Tibial nerve (tissue), 4 donors: ENCODE measurements at regions not wholly inside any gene's neighbourhood (a gene's known extent, or its start where the extent isn't known, plus 50 kb on each side); places are given as distances from the start of the nearest gene placed in this dataset.

ENCODE experiments used
- DNase-seq, 2 donors: peaks; one replicate each; pipeline ENCODE4 v3.0.0-alpha.2; 2019; ENCODE audit warnings: low spot score in 2 of 2
- H3K27ac ChIP-seq, 4 donors: fragments of 200-600 bp; sonication (generic) in 3 of 4; one replicate each; pipeline ENCODE4 v1.5.1; 2017 to 2019; ENCODE audit warnings: mild to moderate bottlenecking in 1 of 4
- H3K27me3 ChIP-seq, 2 donors: fragments of 200-600 bp; sonication (generic) in 1 of 2; one replicate each; pipeline versions ENCODE4 v1.5.1 to v1.6.0; 2017 to 2019
- H3K36me3 ChIP-seq, 3 donors: fragments of 200-600 bp; sonication (generic); one replicate each; pipeline ENCODE4 v1.5.1; 2018 to 2019
- H3K4me1 ChIP-seq, 4 donors: fragments of 200-600 bp; sonication (generic) in 3 of 4; one replicate each; pipeline ENCODE4 v1.5.1; 2017 to 2019
- H3K4me3 ChIP-seq, 4 donors: fragments of 200-600 bp; sonication (generic) in 3 of 4; one replicate each; pipeline ENCODE4 v1.5.1; 2017 to 2019; ENCODE audit warnings: mild to moderate bottlenecking in 1 of 4, moderate library complexity in 1 of 4
- H3K9me3 ChIP-seq, 4 donors: fragments of 200-600 bp; sonication (generic) in 3 of 4; one replicate each; pipeline ENCODE4 v1.5.1; 2017 to 2019
- CTCF ChIP-seq, 5 experiments: fragments of 200-600 bp in 3 of 5; fragments of 450-650 bp in 2 of 5; sonication (generic) in 3 of 5; IDR thresholded peaks; one replicate each; pipeline ENCODE4 v1.5.1; 2016 to 2019; ENCODE audit warnings: antibody characterized with exemption in 5 of 5, mild to moderate bottlenecking in 3 of 5, moderate library complexity in 2 of 5
- EP300 ChIP-seq, 2 donors: sonication (generic); formaldehyde crosslinking; IDR thresholded peaks; one replicate each; pipeline ENCODE4 v1.6.1; 2017; ENCODE audit warnings: antibody characterized with exemption in 2 of 2, mild to moderate bottlenecking in 1 of 2
- POLR2A ChIP-seq, 2 donors: fragments of 450-650 bp; IDR thresholded peaks; one replicate each; pipeline ENCODE4 v1.6.1; 2017; ENCODE audit warnings: antibody characterized with exemption in 2 of 2, mild to moderate bottlenecking in 2 of 2, moderate library complexity in 2 of 2
- WGBS, 2 donors: methylation state at CpG; one replicate each; pipeline ENCODE4 v1.1.5; 2018; 5-methylcytosine and 5-hydroxymethylcytosine counted together

DNA sequence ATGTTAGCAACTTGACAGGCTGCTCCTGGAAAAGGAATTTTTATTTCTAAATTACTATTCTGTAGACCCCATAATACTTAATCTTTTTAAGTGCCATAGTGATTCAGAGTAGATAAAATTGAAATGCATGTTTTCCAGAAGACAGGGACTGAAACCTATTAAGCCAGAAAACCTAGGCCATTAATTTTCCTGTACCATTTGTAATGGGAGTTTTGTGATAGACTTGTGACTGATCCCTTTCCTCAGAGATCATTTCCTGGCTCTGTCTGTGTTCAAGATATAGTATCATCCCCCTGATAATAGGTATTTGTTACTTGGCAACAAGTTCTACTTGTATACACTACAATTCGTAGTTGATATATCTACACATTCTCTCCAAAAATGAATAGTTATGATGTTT lies 1609.8 kb downstream of the AMY1C start:
- H3K4me1 ChIP-seq: no peaks in the 10 kb centered on the region
- no peak overlapping the region for H3K27ac ChIP-seq
- no peak for DNase-seq
- 38 to 40% methylated on average over 1 of the region's 1 CpG for WGBS, 2 donors
- no peaks in the 10 kb centered on the region for H3K27me3 ChIP-seq
- H3K4me3 ChIP-seq: no peak overlapping the region
- TF ChIP-seq EP300 (IDR thresholded peaks at IDR 0.05) (no peak), CTCF (IDR thresholded peaks at IDR 0.05) (no peak), POLR2A (IDR thresholded peaks at IDR 0.05) (no peak)
- no peaks in the 10 kb centered on the region for H3K36me3 ChIP-seq
- H3K9me3 ChIP-seq: no peaks in the 10 kb centered on the region

DNA sequence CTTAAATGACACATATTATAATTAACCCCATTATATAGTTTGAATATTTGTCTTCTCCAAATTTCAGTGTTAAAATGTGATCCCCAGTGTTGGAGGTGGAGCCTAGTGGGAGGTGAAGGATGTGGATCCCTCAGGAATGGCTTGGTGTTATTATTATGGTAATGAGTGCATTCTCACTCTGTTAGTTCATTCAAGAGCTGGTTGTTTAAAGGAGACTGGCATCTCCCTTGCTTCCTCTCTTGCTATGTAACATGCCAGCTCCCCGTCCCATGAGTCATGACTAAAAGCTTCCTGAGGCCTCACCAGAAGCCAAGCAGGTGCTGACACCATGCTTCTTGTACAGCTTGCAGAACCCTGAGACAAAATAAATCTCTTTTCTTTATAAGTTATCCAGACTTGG lies 1612.7 kb downstream of the AMY1C start:
- 84 to 96% methylated on average over 1 of the region's 1 CpG for WGBS, 2 donors
- no peak for DNase-seq
- H3K4me1 ChIP-seq: no peaks in the 10 kb centered on the region
- no peak for TF ChIP-seq POLR2A (IDR thresholded peaks at IDR 0.05)
- no peak for TF ChIP-seq CTCF (IDR thresholded peaks at IDR 0.05)
- TF ChIP-seq EP300 (IDR thresholded peaks at IDR 0.05): no peak
- H3K9me3 ChIP-seq: no peaks in the 10 kb centered on the region
- H3K27me3 ChIP-seq: no peaks in the 10 kb centered on the region
- no peak overlapping the region for H3K4me3 ChIP-seq
- no peaks in the 10 kb centered on the region for H3K36me3 ChIP-seq
- H3K27ac ChIP-seq: no peak overlapping the region

- Histone ChIP-seq H3K27me3 (no peaks in the 10 kb centered on the region), H3K9me3 (no peaks in the 10 kb centered on the region), H3K4me1 (no peaks in the 10 kb centered on the region), H3K27ac (no peak overlapping the region), H3K36me3 (no peaks in the 10 kb centered on the region), H3K4me3 (no peak overlapping the region)
- TF ChIP-seq EP300 (IDR thresholded peaks at IDR 0.05): no peak
- TF ChIP-seq CTCF (IDR thresholded peaks at IDR 0.05): no peak
- TF ChIP-seq POLR2A (IDR thresholded peaks at IDR 0.05): no peak
- no peak for DNase-seq
- WGBS, 2 donors: 75 to 83% methylated on average over 4 of the region's 4 CpGs
These were observed 1618.7 kb downstream of the AMY1C start for GRCh38 chr1:105368446-105368845.

DNA sequence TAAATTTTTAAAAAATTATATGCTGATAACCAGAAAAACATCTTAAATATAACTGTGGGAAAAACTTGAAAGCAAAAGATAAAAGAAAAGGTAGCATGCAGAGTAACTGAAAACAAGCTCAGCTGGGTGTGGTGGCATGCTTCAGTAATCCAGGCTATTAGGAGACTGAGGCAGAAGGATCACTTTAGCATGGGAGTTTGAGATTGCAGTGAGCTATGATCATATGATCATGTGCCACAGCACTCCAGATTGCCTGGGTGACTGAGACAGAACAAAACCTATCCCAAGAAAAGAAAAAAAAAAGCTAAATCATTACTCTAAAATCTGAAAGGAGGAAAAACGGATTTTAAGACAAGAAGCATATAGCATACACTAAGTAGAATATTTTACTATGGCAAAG lies 1624.0 kb downstream of the AMY1C start:
- no peak overlapping the region for H3K27ac ChIP-seq
- H3K9me3 ChIP-seq: peaks cover 0 to 9% (median 2%) of the 10 kb centered on the region in 4 donors
- 67 to 74% methylated on average over 1 of the region's 1 CpG for WGBS, 2 donors
- H3K4me3 ChIP-seq: no peak overlapping the region
- no peak for DNase-seq
- TF ChIP-seq CTCF (IDR thresholded peaks at IDR 0.05) (no peak), EP300 (IDR thresholded peaks at IDR 0.05) (no peak), POLR2A (IDR thresholded peaks at IDR 0.05) (no peak)
- no peaks in the 10 kb centered on the region for H3K36me3 ChIP-seq
- H3K27me3 ChIP-seq: no peaks in the 10 kb centered on the region
- H3K4me1 ChIP-seq: no peaks in the 10 kb centered on the region

DNA sequence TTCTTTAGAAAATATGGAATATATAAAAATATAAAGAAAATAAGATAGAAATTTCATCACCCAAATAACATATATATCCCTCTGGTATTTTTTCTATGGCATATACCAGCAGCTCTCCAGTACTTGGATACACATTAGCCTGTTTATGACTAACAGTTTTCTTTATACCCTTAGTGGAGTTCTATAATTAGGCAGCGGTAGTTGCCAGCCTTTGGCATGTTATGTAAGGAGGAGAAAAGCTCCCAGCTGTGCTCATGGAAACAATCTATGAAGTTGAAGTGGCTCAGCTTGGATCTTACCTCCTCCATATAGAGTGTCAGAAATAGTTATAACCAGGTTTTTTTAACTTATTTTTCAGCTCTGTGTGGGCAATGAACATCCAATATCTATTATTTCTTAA lies 1636.8 kb downstream of the AMY1C start:
- WGBS, 2 donors: 76 to 96% methylated on average over 1 of the region's 1 CpG
- no peaks in the 10 kb centered on the region for H3K36me3 ChIP-seq

More for the DNA sequence above, 1636.8 kb downstream of the AMY1C start:
- Histone ChIP-seq H3K9me3 (no peaks in the 10 kb centered on the region), H3K4me1 (no peaks in the 10 kb centered on the region), H3K27ac (no peak overlapping the region), H3K27me3 (no peaks in the 10 kb centered on the region), H3K4me3 (no peak overlapping the region)
- no peak for TF ChIP-seq CTCF (IDR thresholded peaks at IDR 0.05)
- no peak for TF ChIP-seq POLR2A (IDR thresholded peaks at IDR 0.05)
- TF ChIP-seq EP300 (IDR thresholded peaks at IDR 0.05): no peak
- no peak for DNase-seq
